ENCODE measurements at regions not wholly inside any gene's neighbourhood (a gene's known extent, or its start where the extent isn't known, plus 50 kb on each side); places are given as distances from the start of the nearest gene placed in this dataset.
"Not testable (repeated sequence)": the region's sequence is repeated elsewhere in the genome, so short reads cannot be mapped to it uniquely, and the experiment has no call there.

DNA sequence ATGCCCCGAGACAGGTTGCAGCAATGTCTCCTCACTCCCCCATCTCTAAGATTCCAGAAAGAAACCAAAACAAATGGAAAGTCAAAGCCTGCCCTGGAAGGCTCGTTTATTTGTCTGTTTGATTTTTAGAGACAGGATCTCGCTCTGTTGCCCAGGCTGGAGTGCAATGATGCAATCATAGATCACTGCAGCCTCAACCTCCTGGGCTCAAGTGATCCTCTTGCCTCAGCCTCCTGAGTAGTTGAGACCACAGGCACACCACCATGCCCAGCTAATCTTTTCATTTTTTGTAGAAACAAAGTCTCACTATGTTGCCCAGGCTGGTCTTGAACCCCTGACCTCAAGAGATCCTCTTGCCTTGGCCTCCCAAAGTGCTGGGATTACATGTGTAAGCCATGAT lies 78.8 kb upstream of the IFNAR2 start:
- TF ChIP-seq, protein P1, sequence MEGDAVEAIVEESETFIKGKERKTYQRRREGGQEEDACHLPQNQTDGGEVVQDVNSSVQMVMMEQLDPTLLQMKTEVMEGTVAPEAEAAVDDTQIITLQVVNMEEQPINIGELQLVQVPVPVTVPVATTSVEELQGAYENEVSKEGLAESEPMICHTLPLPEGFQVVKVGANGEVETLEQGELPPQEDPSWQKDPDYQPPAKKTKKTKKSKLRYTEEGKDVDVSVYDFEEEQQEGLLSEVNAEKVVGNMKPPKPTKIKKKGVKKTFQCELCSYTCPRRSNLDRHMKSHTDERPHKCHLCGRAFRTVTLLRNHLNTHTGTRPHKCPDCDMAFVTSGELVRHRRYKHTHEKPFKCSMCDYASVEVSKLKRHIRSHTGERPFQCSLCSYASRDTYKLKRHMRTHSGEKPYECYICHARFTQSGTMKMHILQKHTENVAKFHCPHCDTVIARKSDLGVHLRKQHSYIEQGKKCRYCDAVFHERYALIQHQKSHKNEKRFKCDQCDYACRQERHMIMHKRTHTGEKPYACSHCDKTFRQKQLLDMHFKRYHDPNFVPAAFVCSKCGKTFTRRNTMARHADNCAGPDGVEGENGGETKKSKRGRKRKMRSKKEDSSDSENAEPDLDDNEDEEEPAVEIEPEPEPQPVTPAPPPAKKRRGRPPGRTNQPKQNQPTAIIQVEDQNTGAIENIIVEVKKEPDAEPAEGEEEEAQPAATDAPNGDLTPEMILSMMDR (IDR thresholded peaks at IDR 0.05), result not testable (repeated sequence)
- not testable (repeated sequence) for TF ChIP-seq EP300 (IDR thresholded peaks at IDR 0.05)
